Lower lobe of right lung (tissue), 2 donors: ENCODE measurements at regions not wholly inside any gene's neighbourhood (a gene's known extent, or its start where the extent isn't known, plus 50 kb on each side); places are given as distances from the start of the nearest gene placed in this dataset.

ENCODE experiments used
- ATAC-seq, 2 donors: fragments of 200-7000 bp; cut with Tn5 transposase; one replicate each; pipeline ENCODE4 v1.9.1; 2020 to 2022; ENCODE audit warnings: mild to moderate bottlenecking in 2 of 2, moderate library complexity in 2 of 2
- DNase-seq: peaks from one replicate; pipeline ENCODE4 v3.0.0-alpha.2; 2020
- H3K27ac ChIP-seq: fragments of 200-600 bp; one replicate; pipeline ENCODE4 v1.8.0; 2022
- H3K27me3 ChIP-seq: fragments of 200-600 bp; one replicate; pipeline ENCODE4 v1.8.0; 2022; ENCODE audit warnings: low read depth
- H3K36me3 ChIP-seq: fragments of 200-600 bp; one replicate; pipeline ENCODE4 v1.8.0; 2022; ENCODE audit warnings: mild to moderate bottlenecking
- H3K4me1 ChIP-seq: fragments of 200-600 bp; one replicate; pipeline ENCODE4 v1.8.0; 2022
- H3K4me3 ChIP-seq: fragments of 200-600 bp; one replicate; pipeline ENCODE4 v1.8.0; 2022; ENCODE audit warnings: mild to moderate bottlenecking
- H3K9me3 ChIP-seq: fragments of 200-600 bp; one replicate; pipeline ENCODE4 v1.8.0; 2022
- CTCF ChIP-seq: fragments of 200-600 bp; IDR thresholded peaks from one replicate; pipeline ENCODE4 v1.8.0; 2022; ENCODE audit warnings: antibody characterized with exemption, mild to moderate bottlenecking
- intact Hi-C: fragments of 100-400 bp; cut with DNase I; formaldehyde crosslinking; loops from one replicate; pipeline ENCODE4 v1.11.0; 2022
- donor health status: DM: no; HTN: yes; CAD: no; lungs with severe emphysema.

GRCh38 chrX:13903405-13903804, 86.5 kb upstream of the GPM6B start:
- DNase-seq (no peak), ATAC-seq (no peak)
- no peaks in the 10 kb centered on the region for H3K4me1 ChIP-seq
- H3K4me3 ChIP-seq = no peak overlapping the region
- intact Hi-C loops = no loop called here
- H3K36me3 ChIP-seq = no peaks in the 10 kb centered on the region
- TF ChIP-seq CTCF = no peak
- no peaks in the 10 kb centered on the region for H3K27me3 ChIP-seq
- H3K27ac ChIP-seq = no peak overlapping the region
- no peaks in the 10 kb centered on the region for H3K9me3 ChIP-seq

- no peak overlapping the region for H3K27ac ChIP-seq
- no peaks in the 10 kb centered on the region for H3K36me3 ChIP-seq
- H3K27me3 ChIP-seq = no peaks in the 10 kb centered on the region
- no peak for ATAC-seq
- no peaks in the 10 kb centered on the region for H3K9me3 ChIP-seq
- intact Hi-C loops = no loop called here
- no peak for TF ChIP-seq CTCF
- H3K4me1 ChIP-seq = no peaks in the 10 kb centered on the region
- DNase-seq = no peak
- H3K4me3 ChIP-seq = no peak overlapping the region
Measured at GRCh38 chrX:13902406-13902805, 85.5 kb upstream of the GPM6B start.

- no peak overlapping the region for H3K4me3 ChIP-seq
- no peaks in the 10 kb centered on the region for H3K9me3 ChIP-seq
- H3K4me1 ChIP-seq = no peaks in the 10 kb centered on the region
- intact Hi-C loops = no loop called here
- DNase-seq (no peak), ATAC-seq (no peak)
- no peak overlapping the region for H3K27ac ChIP-seq
- no peak for TF ChIP-seq CTCF
- no peaks in the 10 kb centered on the region for H3K36me3 ChIP-seq
- no peaks in the 10 kb centered on the region for H3K27me3 ChIP-seq
Measured at GRCh38 chrX:13901354-13901753, 84.5 kb upstream of the GPM6B start.

- DNase-seq (no peak), ATAC-seq (no peak)
- intact Hi-C loops = no loop called here
- Histone ChIP-seq H3K36me3 (no peaks in the 10 kb centered on the region), H3K27me3 (no peaks in the 10 kb centered on the region), H3K9me3 (no peaks in the 10 kb centered on the region), H3K4me1 (no peaks in the 10 kb centered on the region), H3K27ac (no peak overlapping the region), H3K4me3 (no peak overlapping the region)
- no peak for TF ChIP-seq CTCF
Measured at GRCh38 chrX:13900351-13900750, 83.5 kb upstream of the GPM6B start.

- intact Hi-C loops = no loop called here
- ATAC-seq (peak; percentile 39 to 75), DNase-seq (no peak)
- H3K4me3 ChIP-seq = no peak overlapping the region
- no peaks in the 10 kb centered on the region for H3K9me3 ChIP-seq
- no peaks in the 10 kb centered on the region for H3K27me3 ChIP-seq
- no peaks in the 10 kb centered on the region for H3K4me1 ChIP-seq
- TF ChIP-seq CTCF = no peak
- H3K27ac ChIP-seq = no peak overlapping the region
- H3K36me3 ChIP-seq = no peaks in the 10 kb centered on the region
Measured at GRCh38 chrX:13899607-13900006, 82.7 kb upstream of the GPM6B start.

GRCh38 chrX:13898603-13899002, 81.7 kb upstream of the GPM6B start:
- H3K9me3 ChIP-seq = no peaks in the 10 kb centered on the region
- no peaks in the 10 kb centered on the region for H3K36me3 ChIP-seq
- DNase-seq (no peak), ATAC-seq (no peak)
- no peaks in the 10 kb centered on the region for H3K4me1 ChIP-seq
- H3K27me3 ChIP-seq = no peaks in the 10 kb centered on the region
- intact Hi-C loops = no loop called here
- no peak overlapping the region for H3K4me3 ChIP-seq
- H3K27ac ChIP-seq = no peak overlapping the region
- TF ChIP-seq CTCF = no peak
